Smooth muscle cell (in vitro differentiated cells): ENCODE measurements at regions not wholly inside any gene's neighbourhood (a gene's known extent, or its start where the extent isn't known, plus 50 kb on each side); places are given as distances from the start of the nearest gene placed in this dataset.

Experiments used
- DNase-seq: peaks from one replicate; lab custom pipeline; 2025; ENCODE audit not compliant: unreplicated experiment; lab: John Stamatoyannopoulos, UW
- H2AFZ ChIP-seq: fragments of 200-600 bp; sonication (generic); 2 replicates; pipeline ENCODE4 v1.6.0; 2016; ENCODE audit warnings: antibody characterized with exemption, low read depth, mild to moderate bottlenecking
- H3F3A ChIP-seq: fragments of 200-600 bp; sonication (generic); 2 replicates; pipeline ENCODE4 v1.6.0; 2017; ENCODE audit warnings: antibody characterized with exemption, low read depth
- H3K27ac ChIP-seq: fragments of 200-600 bp; sonication (generic); 2 replicates; pipeline ENCODE4 v1.5.1; 2016; ENCODE audit warnings: low read depth, mild to moderate bottlenecking
- H3K27me3 ChIP-seq: fragments of 200-600 bp; sonication (generic); 2 replicates; pipeline ENCODE4 v1.6.1; 2016; ENCODE audit warnings: low read depth, mild to moderate bottlenecking
- H3K36me3 ChIP-seq: fragments of 200-600 bp; sonication (generic); 2 replicates; pipeline ENCODE4 v1.5.1; 2016; ENCODE audit warnings: low read depth
- H3K4me1 ChIP-seq: fragments of 200-600 bp; sonication (generic); 2 replicates; pipeline ENCODE4 v1.5.1; 2016; ENCODE audit warnings: low read depth
- H3K4me2 ChIP-seq: fragments of 200-600 bp; sonication (generic); 2 replicates; pipeline ENCODE4 v1.6.0; 2016; ENCODE audit warnings: mild to moderate bottlenecking
- H3K4me3 ChIP-seq: fragments of 200-600 bp; sonication (generic); 2 replicates; pipeline ENCODE4 v1.5.1; 2016; ENCODE audit warnings: mild to moderate bottlenecking
- H3K79me2 ChIP-seq: fragments of 200-600 bp; sonication (generic); 2 replicates; pipeline ENCODE4 v1.6.0; 2016; ENCODE audit warnings: low read depth, mild to moderate bottlenecking
- H3K9ac ChIP-seq: fragments of 200-600 bp; sonication (generic); 2 replicates; pipeline ENCODE4 v1.6.0; 2016; ENCODE audit warnings: low read depth
- H3K9me3 ChIP-seq: fragments of 200-600 bp; sonication (generic); replicated peaks from 2 replicates; pipeline ENCODE4 v1.5.1; 2016; ENCODE audit warnings: low read depth
- H4K20me1 ChIP-seq: fragments of 200-600 bp; sonication (generic); 2 replicates; pipeline ENCODE4 v1.6.0; 2016; ENCODE audit warnings: low read depth
- WGBS: methylation state at CpG from one replicate; pipeline ENCODE4 v1.1.7; 2016; ENCODE audit warnings: low lambda C conversion rate; 5-methylcytosine and 5-hydroxymethylcytosine counted together
- TF ChIP-seq, protein P1 (sequence below): fragments of 200-600 bp; sonication (generic); IDR thresholded peaks from 2 replicates; pipeline ENCODE4 v1.5.1; 2017; ENCODE audit warnings: borderline replicate concordance, mild to moderate bottlenecking, antibody characterized with exemption; ENCODE audit not compliant: insufficient read depth, poor library complexity, severe bottlenecking

DNA sequence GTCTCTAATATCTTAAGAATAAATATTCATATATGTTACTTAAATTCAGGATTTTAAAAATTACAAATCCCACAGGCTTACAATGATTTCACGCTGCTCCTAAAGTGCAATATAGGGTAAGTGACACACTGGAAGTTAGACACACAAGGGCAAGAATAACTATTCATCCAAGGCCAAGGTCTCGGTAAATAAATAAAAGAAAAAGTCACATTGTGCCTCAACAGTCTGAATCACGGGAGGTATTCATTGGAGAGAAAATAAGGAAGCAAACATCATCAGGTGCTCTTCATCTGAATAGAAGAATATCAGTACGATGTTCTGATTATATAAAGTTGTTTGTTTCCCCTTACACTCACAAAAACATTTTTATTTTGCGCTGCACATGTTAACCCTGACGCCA lies 820.2 kb downstream of the TRIB2 start:
- WGBS = 71% methylated on average over 6 of the region's 6 CpGs

DNA sequence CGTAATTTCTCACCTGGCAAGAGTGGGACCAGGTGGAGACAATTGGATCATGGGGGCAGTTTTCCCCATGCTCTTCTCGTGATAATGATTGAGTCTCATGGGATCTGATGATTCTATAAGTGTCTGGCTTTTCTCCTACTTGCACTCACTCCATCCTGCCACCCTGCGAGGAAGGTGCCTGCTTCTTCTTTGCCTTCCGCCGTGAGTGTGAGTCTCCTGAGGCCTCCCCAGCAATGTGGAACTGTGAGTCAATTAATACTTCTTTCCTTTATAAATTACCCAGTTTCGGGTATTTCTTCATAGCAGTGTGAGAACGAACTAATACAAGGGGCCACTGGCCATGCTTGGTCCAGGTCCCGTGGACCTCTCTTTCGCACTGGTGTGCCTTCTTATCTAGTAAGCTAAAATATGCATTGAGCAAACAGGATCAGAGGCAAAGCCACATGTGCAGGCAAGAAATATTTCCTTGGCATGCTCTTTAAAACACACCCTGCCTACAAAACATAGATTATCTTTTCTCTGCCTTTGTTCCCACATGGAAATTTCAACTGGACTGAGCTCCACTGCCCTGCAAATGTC lies 821.1 kb downstream of the TRIB2 start:
- Histone ChIP-seq H2AFZ (no peak overlapping the region), H3K27me3 (no peaks in the 10 kb centered on the region), H3K4me3 (no peak overlapping the region), H3K27ac (no peak overlapping the region), H3K36me3 (no peaks in the 10 kb centered on the region), H3K4me1 (no peaks in the 10 kb centered on the region), H3K4me2 (no peak overlapping the region), H3K79me2 (no peaks in the 10 kb centered on the region), H4K20me1 (no peaks in the 10 kb centered on the region), H3K9ac (no peak overlapping the region), H3K9me3 (no peaks in the 10 kb centered on the region), H3F3A (no peaks in the 10 kb centered on the region)
- DNase-seq = no peak
- TF ChIP-seq, protein P1, sequence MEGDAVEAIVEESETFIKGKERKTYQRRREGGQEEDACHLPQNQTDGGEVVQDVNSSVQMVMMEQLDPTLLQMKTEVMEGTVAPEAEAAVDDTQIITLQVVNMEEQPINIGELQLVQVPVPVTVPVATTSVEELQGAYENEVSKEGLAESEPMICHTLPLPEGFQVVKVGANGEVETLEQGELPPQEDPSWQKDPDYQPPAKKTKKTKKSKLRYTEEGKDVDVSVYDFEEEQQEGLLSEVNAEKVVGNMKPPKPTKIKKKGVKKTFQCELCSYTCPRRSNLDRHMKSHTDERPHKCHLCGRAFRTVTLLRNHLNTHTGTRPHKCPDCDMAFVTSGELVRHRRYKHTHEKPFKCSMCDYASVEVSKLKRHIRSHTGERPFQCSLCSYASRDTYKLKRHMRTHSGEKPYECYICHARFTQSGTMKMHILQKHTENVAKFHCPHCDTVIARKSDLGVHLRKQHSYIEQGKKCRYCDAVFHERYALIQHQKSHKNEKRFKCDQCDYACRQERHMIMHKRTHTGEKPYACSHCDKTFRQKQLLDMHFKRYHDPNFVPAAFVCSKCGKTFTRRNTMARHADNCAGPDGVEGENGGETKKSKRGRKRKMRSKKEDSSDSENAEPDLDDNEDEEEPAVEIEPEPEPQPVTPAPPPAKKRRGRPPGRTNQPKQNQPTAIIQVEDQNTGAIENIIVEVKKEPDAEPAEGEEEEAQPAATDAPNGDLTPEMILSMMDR = no peak
- WGBS = 83% methylated on average over 9 of the region's 9 CpGs

More for the DNA sequence above, 820.2 kb downstream of the TRIB2 start:
- no peaks in the 10 kb centered on the region for H3K36me3 ChIP-seq
- no peak overlapping the region for H2AFZ ChIP-seq
- H3K27me3 ChIP-seq = no peaks in the 10 kb centered on the region
- H3K79me2 ChIP-seq = no peaks in the 10 kb centered on the region
- DNase-seq = no peak
- H3K9me3 ChIP-seq = no peaks in the 10 kb centered on the region
- no peaks in the 10 kb centered on the region for H3F3A ChIP-seq
- no peak overlapping the region for H3K4me2 ChIP-seq
- TF ChIP-seq, protein P1 = no peak
- no peaks in the 10 kb centered on the region for H4K20me1 ChIP-seq
- H3K4me1 ChIP-seq = no peaks in the 10 kb centered on the region
- H3K27ac ChIP-seq = no peak overlapping the region
- H3K4me3 ChIP-seq = no peak overlapping the region
- H3K9ac ChIP-seq = no peak overlapping the region

DNA sequence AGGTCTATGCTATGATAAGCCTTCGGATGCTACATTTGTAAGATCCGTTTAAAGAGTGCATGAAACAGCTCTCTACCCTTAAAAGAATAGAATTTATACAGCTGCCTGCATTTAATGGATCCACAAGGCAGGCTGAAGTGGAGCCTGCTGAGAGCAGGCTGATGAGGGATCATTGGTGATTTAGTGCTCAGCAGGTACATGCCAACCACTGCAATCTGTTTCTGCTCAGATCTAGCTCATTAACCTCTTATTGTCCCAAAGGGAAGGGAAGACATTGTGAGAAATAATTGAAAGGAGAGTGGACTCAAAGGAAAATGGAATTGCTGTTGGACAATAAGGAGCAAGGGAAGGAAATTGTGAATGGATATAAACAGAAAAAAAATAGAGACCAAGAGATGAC lies 822.6 kb downstream of the TRIB2 start:
- Histone ChIP-seq H4K20me1 (no peaks in the 10 kb centered on the region), H2AFZ (no peak overlapping the region), H3K4me2 (no peak overlapping the region), H3K27ac (no peak overlapping the region), H3K36me3 (no peaks in the 10 kb centered on the region), H3K9ac (no peak overlapping the region), H3K4me1 (no peaks in the 10 kb centered on the region), H3K27me3 (no peaks in the 10 kb centered on the region), H3K4me3 (no peak overlapping the region), H3K9me3 (no peaks in the 10 kb centered on the region), H3F3A (no peaks in the 10 kb centered on the region), H3K79me2 (no peaks in the 10 kb centered on the region)
- WGBS = 89% methylated on average over 2 of the region's 2 CpGs
- TF ChIP-seq, protein P1 = no peak
- no peak for DNase-seq

- H3K79me2 ChIP-seq = no peaks in the 10 kb centered on the region
- no peaks in the 10 kb centered on the region for H3K9me3 ChIP-seq
- no peak overlapping the region for H2AFZ ChIP-seq
- TF ChIP-seq, protein P1 = no peak
- H3K4me1 ChIP-seq = no peaks in the 10 kb centered on the region
- WGBS = 83% methylated on average over 6 of the region's 6 CpGs
- H3K27ac ChIP-seq = no peak overlapping the region
- H4K20me1 ChIP-seq = no peaks in the 10 kb centered on the region
- H3F3A ChIP-seq = no peaks in the 10 kb centered on the region
- H3K36me3 ChIP-seq = no peaks in the 10 kb centered on the region
- DNase-seq = no peak
- no peak overlapping the region for H3K4me3 ChIP-seq
- no peak overlapping the region for H3K4me2 ChIP-seq
- no peaks in the 10 kb centered on the region for H3K27me3 ChIP-seq
- no peak overlapping the region for H3K9ac ChIP-seq
Measured at GRCh38 chr2:13542061-13542460, 825.3 kb downstream of the TRIB2 start.
